ENCODE measurements at regions not wholly inside any gene's neighbourhood (a gene's known extent, or its start where the extent isn't known, plus 50 kb on each side); places are given as distances from the start of the nearest gene placed in this dataset.

DNA sequence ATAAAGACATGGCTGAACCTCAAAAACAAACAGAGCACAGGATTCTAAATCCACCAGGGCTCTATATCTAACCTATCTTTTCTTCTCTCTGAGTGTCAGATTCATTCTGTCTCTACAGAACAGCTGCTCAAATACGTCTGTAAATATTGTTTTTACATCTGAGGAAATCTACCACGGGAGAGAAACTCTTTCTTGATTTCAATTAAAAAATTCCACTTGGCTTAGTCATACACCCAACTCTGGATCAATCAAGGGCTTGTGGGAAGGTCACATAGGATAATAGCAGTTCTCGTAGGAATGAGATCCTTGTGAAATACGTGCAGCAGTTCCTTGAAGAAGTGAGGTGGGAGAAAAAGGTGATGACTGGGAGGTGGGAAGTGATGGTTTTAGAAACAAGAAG lies 1355.7 kb upstream of the ADGRL2 start:
- peak; percentile 14 for DNase-seq (ENCODE audit: low read depth)
- no peak overlapping the region for H3K4me3 ChIP-seq (ENCODE audit: low read depth, low read length)

DNA sequence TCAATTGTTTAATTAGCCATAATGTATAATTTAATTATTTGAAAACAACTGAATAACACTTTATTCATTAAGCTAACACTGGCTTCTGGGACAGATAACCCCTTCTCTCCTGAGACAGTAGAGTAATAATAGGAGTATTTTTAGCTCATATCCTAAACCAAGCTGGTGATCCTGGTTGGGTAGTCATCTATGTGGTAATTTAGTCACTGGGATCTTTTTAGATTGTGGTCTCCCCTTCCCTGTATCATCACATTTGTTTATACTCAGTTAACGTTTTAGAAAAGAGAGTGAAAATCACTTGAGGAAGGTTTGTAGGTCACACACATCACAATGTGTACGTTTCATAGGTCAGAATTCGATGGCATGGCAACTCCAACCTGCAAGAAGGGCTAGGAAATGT lies 1356.6 kb upstream of the ADGRL2 start:
- H3K4me3 ChIP-seq (ENCODE audit: low read depth, low read length): no peak overlapping the region
- no peak for DNase-seq (ENCODE audit: low read depth)

DNA sequence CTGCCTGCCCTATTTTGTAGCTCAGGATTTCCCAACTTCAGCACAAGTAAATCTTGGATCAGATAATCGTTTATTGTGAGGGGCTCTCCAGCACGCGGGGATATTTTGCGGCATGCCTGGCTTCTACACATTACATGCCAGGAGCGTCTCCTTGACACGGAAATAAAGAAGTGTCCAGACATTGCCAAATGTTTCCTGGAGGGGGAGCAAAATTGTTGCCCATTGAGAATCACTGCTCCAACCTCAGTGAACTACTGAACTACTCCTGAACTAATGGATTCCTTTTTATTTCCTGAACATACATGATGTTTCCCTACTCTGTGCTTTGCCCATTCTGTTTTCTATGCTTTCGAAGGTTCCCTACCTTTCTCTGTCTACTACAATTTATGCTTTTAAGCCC lies 1359.1 kb upstream of the ADGRL2 start:
- no peak for DNase-seq (ENCODE audit: low read depth)
- no peak overlapping the region for H3K4me3 ChIP-seq (ENCODE audit: low read depth, low read length)

DNA sequence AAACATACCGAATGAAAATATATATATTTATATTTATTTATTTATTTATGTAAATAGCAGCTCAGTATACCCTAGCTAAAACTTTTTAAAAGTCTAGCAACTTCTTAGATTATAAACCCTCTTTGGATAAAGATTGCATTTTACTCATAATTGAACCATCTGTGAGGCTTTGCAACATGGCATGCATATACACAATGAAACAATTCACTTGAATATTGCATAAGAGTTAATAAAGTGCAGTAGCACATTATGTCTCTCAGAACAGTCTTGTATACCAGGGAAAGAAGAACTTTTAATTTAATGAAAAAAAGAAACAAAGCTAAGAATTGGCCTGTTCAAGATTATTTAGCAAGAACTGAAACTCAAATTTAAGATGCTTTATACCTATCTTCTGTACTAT lies 1363.9 kb upstream of the ADGRL2 start:
- H3K4me3 ChIP-seq (ENCODE audit: low read depth, low read length): no peak overlapping the region
- DNase-seq (ENCODE audit: low read depth): no peak

DNA sequence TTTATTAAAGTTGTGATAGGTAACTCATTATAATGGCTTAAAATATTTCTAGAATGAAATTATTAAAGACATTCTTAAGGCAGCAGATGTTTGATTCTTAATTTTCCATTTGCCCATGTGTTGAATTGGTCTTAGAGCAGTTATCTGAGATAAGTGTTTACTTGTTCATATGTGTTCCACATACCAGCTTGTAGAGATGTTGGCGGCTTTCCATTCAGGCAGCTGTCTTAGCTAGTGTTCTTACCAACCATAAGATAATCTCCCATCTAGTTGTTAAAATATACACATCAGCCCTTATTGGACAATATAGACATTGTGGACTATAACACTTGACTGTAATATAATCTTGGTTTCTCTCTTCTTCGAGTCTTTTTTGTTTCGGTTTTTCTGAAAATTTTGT lies 1372.9 kb upstream of the ADGRL2 start:
- peak; percentile 13 for DNase-seq (ENCODE audit: low read depth)
- no peak overlapping the region for H3K4me3 ChIP-seq (ENCODE audit: low read depth, low read length)

DNA sequence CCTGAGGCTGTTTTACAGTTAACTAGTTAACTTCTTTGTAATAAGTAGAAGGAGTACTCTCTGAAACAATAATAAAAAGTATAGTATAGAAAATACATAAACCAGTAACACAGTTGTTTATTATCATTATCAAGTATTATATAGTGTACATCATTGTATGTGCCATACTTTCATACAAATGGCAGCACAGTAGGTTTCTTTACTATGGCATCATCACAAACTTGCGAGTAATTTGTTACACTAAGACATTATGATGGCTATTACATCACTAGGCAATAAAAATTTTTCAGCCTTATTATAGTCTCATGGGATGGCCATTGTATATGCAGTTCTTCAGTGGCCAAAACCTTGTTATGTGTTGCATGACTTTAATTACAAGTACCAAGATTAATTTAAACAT lies 1376.5 kb upstream of the ADGRL2 start:
- H3K4me3 ChIP-seq (ENCODE audit: low read depth, low read length): no peak overlapping the region
- no peak for DNase-seq (ENCODE audit: low read depth)

DNA sequence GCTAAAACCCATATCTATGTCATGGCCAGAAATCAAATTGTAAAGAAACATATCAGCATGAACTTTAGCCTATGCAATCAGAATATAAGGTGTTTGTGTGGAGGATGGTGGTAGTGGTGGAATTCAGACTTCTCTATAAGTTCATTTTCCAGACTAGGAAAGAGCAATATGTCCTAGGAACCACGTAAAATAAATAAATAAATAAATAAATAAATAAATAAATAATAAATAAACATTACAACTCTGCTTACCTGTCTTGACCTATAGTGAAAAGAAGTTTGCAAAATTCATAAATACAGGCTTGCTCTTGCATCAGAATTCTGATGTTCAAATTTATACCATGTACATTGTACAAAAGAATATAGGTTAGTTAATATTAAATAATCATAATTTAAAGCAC lies 1382.6 kb upstream of the ADGRL2 start:
- H3K4me3 ChIP-seq (ENCODE audit: low read depth, low read length): no peak overlapping the region
- no peak for DNase-seq (ENCODE audit: low read depth)

DNA sequence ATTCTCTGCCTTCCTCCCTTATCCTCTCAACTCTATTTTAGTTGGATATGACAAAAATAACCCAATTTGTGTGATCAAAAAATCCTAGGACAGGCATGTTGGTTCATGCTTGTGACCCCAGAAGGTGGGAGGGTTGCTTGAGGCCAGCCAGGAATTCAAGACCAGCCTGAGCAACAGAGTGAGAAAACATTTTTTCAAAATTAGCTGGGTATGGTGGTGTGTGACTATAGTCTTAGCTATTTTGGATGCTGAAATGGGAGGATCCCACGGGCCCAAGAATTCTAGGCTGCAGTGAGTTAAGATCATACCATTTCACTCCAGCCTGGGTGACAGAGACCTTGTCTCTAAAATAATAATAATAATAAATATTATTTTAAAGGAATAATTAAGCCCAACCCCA lies 1383.1 kb upstream of the ADGRL2 start:
- DNase-seq (ENCODE audit: low read depth): peak; percentile 49
- no peak overlapping the region for H3K4me3 ChIP-seq (ENCODE audit: low read depth, low read length)

DNA sequence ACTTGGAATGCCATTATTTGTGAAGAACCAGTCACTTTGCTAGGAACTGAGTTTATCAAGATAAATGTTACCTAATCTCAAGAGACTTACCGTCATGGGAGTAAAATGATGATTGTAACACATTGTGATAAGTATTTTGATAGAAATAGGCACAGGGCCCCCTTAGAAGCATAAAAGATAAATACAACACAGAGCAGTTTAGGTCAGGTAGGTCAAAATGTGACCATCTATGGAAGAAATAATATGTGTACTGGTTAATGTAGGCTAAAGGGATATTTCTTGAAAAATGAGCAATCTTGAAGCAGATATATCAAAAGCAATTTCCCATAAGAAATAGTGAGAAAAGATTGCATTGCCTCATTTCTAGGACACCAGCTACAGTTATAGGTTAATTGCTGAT lies 1386.8 kb upstream of the ADGRL2 start:
- no peak overlapping the region for H3K4me3 ChIP-seq (ENCODE audit: low read depth, low read length)
- no peak for DNase-seq (ENCODE audit: low read depth)

DNA sequence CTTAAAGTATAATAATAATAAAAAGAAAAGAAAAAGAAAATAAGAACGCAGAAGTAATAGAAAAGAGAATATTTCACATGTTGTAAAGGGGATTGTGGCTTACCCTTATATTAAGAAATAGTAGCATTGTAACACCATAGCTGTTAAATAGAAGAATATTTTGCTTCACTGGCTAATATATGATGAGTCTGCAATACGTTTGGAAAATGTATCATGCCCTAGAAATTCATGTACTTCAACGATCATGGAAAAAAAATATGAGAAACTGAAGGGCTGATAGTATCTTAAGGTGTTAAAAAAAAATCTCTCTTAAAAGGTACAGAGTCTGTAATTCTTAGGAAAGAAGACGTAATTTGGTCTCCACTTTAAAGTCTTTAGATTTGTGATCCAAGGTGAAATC lies 1390.5 kb upstream of the ADGRL2 start:
- H3K4me3 ChIP-seq (ENCODE audit: low read depth, low read length): no peak overlapping the region
- no peak for DNase-seq (ENCODE audit: low read depth)

DNA sequence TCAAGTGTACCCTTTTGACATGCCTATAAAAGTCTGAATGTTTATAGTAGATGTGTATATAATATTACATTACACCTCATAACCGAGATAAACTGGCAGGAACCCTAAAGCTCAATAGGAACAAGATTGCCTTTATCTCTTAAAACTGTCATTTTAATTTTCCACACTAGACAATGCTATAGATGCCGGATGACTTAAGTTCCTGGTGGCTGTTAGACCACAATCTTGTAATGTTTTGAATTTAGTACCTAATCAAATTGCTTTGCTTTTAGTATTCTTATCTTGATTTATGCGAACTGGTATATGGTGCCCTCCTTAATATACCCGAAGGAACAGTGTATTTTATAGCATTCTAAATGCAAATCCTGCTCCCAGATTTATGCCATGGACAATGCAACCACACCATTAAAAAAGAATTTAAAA lies 1397.0 kb upstream of the ADGRL4 start:
- no peak overlapping the region for H3K4me3 ChIP-seq (ENCODE audit: low read depth, low read length)

DNA sequence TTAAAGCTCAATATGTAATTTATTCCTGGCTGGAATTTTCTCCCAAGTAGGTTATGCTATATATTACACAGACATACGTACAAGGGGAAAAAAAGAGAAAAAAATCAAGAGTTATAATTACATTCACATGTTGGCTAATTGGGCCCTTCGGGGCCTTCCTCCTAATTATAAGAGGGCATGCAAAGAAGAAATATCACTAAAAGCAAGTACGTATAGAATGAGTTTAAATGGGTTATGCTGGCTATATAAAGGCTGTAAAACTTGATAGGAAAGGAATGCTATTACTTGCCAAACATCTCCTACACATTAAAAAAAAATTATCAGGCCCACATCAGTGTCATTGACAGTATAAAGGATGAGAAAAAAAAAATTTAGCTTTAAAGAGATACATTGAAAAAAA lies 1396.1 kb upstream of the ADGRL4 start:
- DNase-seq (ENCODE audit: low read depth): no peak
- H3K4me3 ChIP-seq (ENCODE audit: low read depth, low read length): no peak overlapping the region

More for the DNA sequence above, 1397.0 kb upstream of the ADGRL4 start:
- no peak for DNase-seq (ENCODE audit: low read depth)

DNA sequence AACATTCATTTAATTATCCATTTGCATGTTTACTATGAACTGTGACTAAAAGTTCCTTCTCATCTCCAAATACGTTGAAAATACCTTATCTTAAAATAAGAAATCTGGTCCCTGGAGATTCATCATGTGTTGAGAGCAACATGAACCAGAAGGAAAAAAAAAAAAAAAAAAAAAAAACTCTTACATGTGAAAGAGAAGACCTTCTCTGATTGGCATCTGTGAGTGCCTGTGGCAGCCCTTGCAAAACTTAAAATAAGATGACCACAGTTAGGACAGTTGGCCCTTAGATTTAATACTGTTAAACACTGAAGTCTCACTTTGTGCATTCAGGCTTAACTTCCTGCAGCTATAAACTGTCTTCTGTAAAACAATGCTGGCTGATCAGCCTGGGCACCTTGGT lies 1395.2 kb upstream of the ADGRL4 start:
- no peak for DNase-seq (ENCODE audit: low read depth)
- no peak overlapping the region for H3K4me3 ChIP-seq (ENCODE audit: low read depth, low read length)

DNA sequence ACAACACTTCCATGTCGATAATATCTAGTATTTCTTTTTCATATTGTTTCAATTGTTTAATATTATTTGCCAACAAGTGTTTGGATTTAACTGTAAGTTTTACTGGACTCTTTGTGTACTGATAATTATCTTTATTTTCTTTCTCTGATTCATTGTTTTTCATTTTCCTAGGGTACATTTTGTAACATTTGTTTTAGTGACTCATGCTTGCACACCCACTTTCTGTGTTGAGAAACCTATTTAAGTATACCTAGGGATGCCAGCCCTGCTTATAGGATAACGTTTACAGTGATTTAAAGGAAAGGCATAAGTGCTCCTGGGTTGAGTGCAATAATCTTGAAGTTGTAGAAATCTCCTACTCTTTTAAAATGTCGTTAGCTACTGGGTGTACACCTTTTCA lies 1386.0 kb upstream of the ADGRL4 start:
- DNase-seq (ENCODE audit: low read depth): peak; percentile 25
- H3K4me3 ChIP-seq (ENCODE audit: low read depth, low read length): no peak overlapping the region

DNA sequence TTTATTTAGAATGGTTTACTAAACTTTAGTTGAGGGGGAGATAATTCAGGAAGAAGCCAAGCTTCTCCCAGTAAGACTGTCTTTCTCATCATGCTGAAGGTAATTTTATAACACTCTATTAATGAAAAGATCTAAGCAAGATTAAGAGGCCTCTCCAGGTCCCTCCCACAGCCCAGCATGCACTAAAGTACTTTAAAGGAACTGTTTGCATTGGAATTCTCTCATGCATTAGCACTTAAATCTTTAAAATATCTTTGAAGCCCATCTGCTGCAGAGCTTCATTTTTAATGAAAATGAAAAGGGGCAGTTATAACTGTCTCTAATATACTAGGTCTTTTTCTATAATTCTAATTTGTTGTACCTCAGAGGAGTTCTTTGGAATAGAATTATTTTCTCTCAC lies 1379.1 kb upstream of the ADGRL4 start:
- H3K4me3 ChIP-seq (ENCODE audit: low read depth, low read length): no peak overlapping the region
- DNase-seq (ENCODE audit: low read depth): no peak

DNA sequence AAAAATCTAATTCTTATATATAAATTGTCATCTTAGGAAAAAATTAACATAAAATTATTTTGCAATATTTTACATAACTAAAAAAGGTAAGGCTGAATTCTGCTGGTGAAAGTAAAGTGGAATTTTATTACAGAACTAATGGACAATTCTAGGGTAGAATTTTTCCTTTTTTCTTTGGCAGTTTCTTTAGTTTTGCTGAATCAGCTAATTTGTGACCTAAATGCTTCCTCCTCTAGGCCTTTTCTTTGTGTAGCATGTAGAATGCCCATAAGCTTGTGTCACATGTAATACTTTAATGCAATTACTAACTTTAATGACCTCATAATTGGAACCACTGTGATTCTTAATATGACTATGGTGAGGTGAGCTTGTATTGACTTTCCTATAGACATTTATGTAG lies 1378.4 kb upstream of the ADGRL4 start:
- no peak for DNase-seq (ENCODE audit: low read depth)
- H3K4me3 ChIP-seq (ENCODE audit: low read depth, low read length): no peak overlapping the region

DNA sequence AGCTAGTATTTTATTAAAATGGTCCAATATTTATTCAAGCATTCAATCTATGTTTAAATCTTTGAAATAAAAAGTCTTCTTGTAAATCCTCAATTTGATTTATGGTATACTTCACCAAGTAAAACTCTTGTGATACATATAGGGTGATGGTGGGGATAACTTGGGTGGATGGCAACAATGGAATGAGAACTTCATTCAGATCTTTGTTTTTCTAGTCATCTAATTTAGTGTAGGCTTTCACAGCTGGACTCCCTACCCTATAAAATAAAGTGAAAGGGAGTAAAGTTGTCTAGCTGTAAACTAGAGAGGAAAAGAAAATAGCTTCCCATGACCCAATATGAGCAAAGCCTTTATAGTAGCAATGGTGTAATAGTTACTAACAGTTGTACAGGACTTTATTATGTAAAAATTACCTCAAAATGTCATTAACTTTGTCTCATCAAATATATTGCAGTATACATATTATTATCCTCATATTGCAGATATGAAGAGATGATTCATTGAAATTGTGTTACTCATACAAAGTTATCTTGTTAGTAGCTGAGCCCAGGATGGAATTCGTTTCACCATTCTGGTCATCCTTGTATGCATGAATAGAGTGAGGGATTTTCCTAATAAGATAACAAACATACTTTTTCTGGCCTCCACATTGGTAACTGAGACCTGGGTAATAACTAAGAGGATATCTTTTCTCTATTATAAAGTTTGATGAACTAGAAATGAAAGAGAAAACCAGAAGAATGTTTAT lies 1377.7 kb upstream of the ADGRL4 start:
- DNase-seq (ENCODE audit: low read depth): no peak
- H3K4me3 ChIP-seq (ENCODE audit: low read depth, low read length): no peak overlapping the region

DNA sequence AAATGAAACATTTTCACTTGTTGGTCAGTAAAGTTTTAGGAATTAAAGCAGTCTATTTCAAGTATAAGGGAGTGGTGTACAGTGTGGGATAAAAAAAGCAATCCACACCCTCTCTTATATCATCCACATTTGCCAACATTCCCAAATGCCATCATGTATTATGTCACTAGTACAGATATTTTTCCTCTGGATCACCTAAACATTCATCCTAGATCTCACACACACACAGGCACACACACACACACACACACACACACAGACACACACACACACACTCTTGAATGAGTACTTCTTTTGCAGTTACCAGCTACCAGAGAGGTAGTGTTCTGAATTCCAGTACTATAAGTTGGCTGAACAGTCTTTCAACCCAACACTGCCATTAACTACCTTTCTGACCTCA lies 1369.1 kb upstream of the ADGRL4 start:
- DNase-seq (ENCODE audit: low read depth): peak; percentile 77
- H3K4me3 ChIP-seq (ENCODE audit: low read depth, low read length): no peak overlapping the region

DNA sequence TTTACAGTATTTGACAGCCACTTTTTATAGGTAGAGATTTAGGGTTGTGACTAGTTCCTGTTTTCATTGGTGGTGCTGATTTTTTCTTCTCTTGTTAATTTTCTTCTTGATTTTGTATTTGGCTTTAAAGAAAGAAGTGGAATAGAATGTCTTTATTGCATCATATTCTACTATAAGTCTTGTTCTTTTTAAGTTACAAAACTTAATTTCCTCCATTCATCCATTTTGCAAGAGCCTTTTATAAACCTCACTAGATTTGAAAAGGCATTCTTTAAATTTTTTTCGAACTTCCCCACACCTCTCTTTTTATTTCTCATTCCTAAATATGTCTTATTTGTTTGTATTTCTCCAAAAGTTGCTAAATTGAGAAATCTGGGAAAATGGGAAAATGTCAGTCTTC lies 1368.6 kb upstream of the ADGRL4 start:
- no peak overlapping the region for H3K4me3 ChIP-seq (ENCODE audit: low read depth, low read length)
- DNase-seq (ENCODE audit: low read depth): no peak

DNA sequence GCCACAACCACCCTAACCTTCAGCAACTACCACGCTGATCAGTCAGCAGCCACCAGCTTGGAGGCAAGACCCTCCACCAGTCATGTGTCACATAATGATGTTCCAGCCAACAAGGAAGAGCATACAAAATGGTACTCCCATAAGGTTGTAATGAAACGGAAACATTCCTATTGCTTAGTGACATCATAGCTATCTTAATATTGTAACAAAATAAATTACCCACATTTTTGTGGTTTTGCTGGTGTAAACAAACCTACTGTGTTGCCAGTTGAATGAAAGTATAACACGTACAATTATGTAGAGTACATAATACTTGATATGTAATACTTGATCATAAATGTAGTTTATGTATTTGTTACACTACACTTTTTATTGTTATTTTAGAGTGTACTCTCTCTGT lies 1363.2 kb upstream of the ADGRL4 start:
- no peak overlapping the region for H3K4me3 ChIP-seq (ENCODE audit: low read depth, low read length)
- no peak for DNase-seq (ENCODE audit: low read depth)

DNA sequence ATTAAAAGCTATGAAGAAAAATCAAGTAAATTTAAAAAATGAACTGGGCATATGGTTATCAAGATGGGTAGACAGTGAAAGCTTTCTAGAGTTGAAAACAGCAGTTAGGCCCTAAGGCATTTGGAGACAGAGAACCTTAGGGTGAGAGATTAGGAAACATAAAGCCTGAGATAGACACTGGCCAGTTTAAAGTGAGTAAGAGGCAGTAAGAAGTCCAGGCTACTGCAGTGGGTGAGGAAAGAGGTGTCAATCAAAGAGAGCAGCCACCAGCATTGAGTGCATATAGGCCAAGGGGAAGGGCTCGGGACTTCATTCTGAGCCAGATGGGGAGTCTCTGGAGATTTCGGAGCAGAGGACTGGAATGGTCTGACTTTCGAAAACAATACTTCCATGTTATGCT lies 1360.5 kb upstream of the ADGRL4 start:
- H3K4me3 ChIP-seq (ENCODE audit: low read depth, low read length): no peak overlapping the region
- DNase-seq (ENCODE audit: low read depth): no peak

All from skeletal muscle cell (primary cell).